PC-3 (cell line): ENCODE measurements at regions not wholly inside any gene's neighbourhood (a gene's known extent, or its start where the extent isn't known, plus 50 kb on each side); places are given as distances from the start of the nearest gene placed in this dataset.

ENCODE experiments used
- ATAC-seq: fragments of 200-7000 bp; cut with Tn5 transposase; 2 replicates; pipeline ENCODE4 v1.9.1; 2020; ENCODE audit warnings: mild to moderate bottlenecking, moderate library complexity
- BruUV-seq: library from RNA; stranded (reverse); fragments of 400-500 nt; replicated peaks from 2 replicates; lab custom pipeline; 2021; lab: Mats Ljungman, UMichigan
- CTCF ChIA-PET: fragments of 300-600 bp; sonication (Branson Sonifier 250); formaldehyde crosslinking; loops from one replicate; lab custom pipeline; 2022; ENCODE audit warnings: antibody characterized with exemption; lab: Charles Lee
- POLR2A ChIA-PET: fragments of 300-600 bp; sonication (Branson Sonifier 250); formaldehyde crosslinking; loops from one replicate; lab custom pipeline; 2022; ENCODE audit warnings: antibody characterized with exemption; ENCODE audit not compliant: unreplicated experiment; lab: Charles Lee
- DNase-seq: peaks from one replicate; pipeline ENCODE4 v3.0.0-alpha.2; 2015
- H2AFZ ChIP-seq: fragments of 300-600 bp; sonication (generic); 2 replicates; pipeline ENCODE4 v1.6.0; 2016; ENCODE audit warnings: antibody characterized with exemption, low read length
- H3F3A ChIP-seq: fragments of 300-600 bp; sonication (generic); one replicate; pipeline ENCODE4 v1.6.0; 2017; ENCODE audit warnings: antibody characterized with exemption, low read length, control low read depth, mild to moderate bottlenecking; ENCODE audit not compliant: unreplicated experiment
- H3K27ac ChIP-seq: fragments of 300-600 bp; sonication (generic); 2 replicates; pipeline ENCODE4 v1.5.1; 2016; ENCODE audit warnings: mild to moderate bottlenecking, low read length
- H3K27me3 ChIP-seq: fragments of 300-600 bp; sonication (generic); 2 replicates; pipeline ENCODE4 v1.6.1; 2016; ENCODE audit warnings: low read length, mixed read lengths
- H3K36me3 ChIP-seq: fragments of 300-600 bp; sonication (generic); 2 replicates; pipeline ENCODE4 v1.6.1; 2016; ENCODE audit warnings: low read depth, mixed run types, low read length, mixed read lengths
- H3K4me1 ChIP-seq: fragments of 300-600 bp; sonication (generic); 2 replicates; pipeline ENCODE4 v1.5.1; 2016; ENCODE audit warnings: low read length; ENCODE audit not compliant: insufficient read depth
- H3K4me2 ChIP-seq: fragments of 300-600 bp; sonication (generic); 2 replicates; pipeline ENCODE4 v1.6.0; 2016; ENCODE audit warnings: low read length
- H3K4me3 ChIP-seq: fragments of 300-600 bp; sonication (generic); 2 replicates; pipeline ENCODE4 v1.5.1; 2016; ENCODE audit warnings: mild to moderate bottlenecking, low read length, mixed read lengths
- H3K79me2 ChIP-seq: fragments of 300-600 bp; sonication (generic); 2 replicates; pipeline ENCODE4 v1.6.1; 2017; ENCODE audit warnings: low read length, mixed read lengths
- H3K9ac ChIP-seq: fragments of 300-600 bp; sonication (generic); 2 replicates; pipeline ENCODE4 v1.6.0; 2016; ENCODE audit warnings: mild to moderate bottlenecking, low read length
- H3K9me2 ChIP-seq: fragments of 300-600 bp; sonication (generic); replicated peaks from 2 replicates; pipeline ENCODE4 v1.6.1; 2016; ENCODE audit warnings: mixed run types, low read length, mixed read lengths
- H3K9me3 ChIP-seq: fragments of 300-600 bp; sonication (generic); 2 replicates; pipeline ENCODE4 v1.6.1; 2016; ENCODE audit warnings: low read length, mixed read lengths
- H4K20me1 ChIP-seq: fragments of 300-600 bp; sonication (generic); 2 replicates; pipeline ENCODE4 v1.6.1; 2016; ENCODE audit warnings: low read length, mixed read lengths
- CTCF ChIP-seq: fragments of 300-600 bp; sonication (generic); conservative IDR thresholded peaks from 2 replicates; pipeline ENCODE4 v1.5.1; 2017; ENCODE audit warnings: antibody characterized with exemption, low read depth, mild to moderate bottlenecking, low read length
- EZH2 ChIP-seq: fragments of 300-600 bp; sonication (generic); IDR thresholded peaks from one replicate; pipeline ENCODE4 v1.6.1; 2017; ENCODE audit warnings: antibody characterized with exemption, mild to moderate bottlenecking, low read length; ENCODE audit not compliant: unreplicated experiment
- EZH2phosphoT487 ChIP-seq: fragments of 300-600 bp; sonication (generic); IDR thresholded peaks from 2 replicates; pipeline ENCODE4 v1.6.1; 2018; ENCODE audit warnings: mild to moderate bottlenecking, antibody characterized with exemption, low read length, borderline replicate concordance
- intact Hi-C: fragments of 100-400 bp; cut with micrococcal nuclease; formaldehyde crosslinking; loops from 2 replicates; pipeline ENCODE4 v1.9.0; 2023

- ATAC-seq: peak; percentile 22; the same call in 1 of the 2 replicates
- no peak overlapping the region for H2AFZ ChIP-seq
- BruUV-seq: no TSS peak
These were observed 229.6 kb upstream of the EGLN3 start for GRCh38 chr14:34180434-34180833.

GRCh38 chr14:34179727-34180126 is 228.9 kb upstream of the EGLN3 start:
- no peaks in the 10 kb centered on the region for H3F3A ChIP-seq
- no peak for ATAC-seq
- no peaks in the 10 kb centered on the region for H3K36me3 ChIP-seq
- H3K9me3 ChIP-seq: no peaks in the 10 kb centered on the region
- no peak overlapping the region for H3K4me3 ChIP-seq
- no peaks in the 10 kb centered on the region for H3K9me2 ChIP-seq
- no peak overlapping the region for H3K9ac ChIP-seq
- no peak overlapping the region for H3K4me2 ChIP-seq
- no peak overlapping the region for H3K27ac ChIP-seq
- H3K27me3 ChIP-seq: no peaks in the 10 kb centered on the region
- H3K4me1 ChIP-seq: peaks cover 9% of the 10 kb centered on the region; the same call in 1 of the 2 replicates
- POLR2A ChIA-PET: interaction anchor here (0.6 kb wide), 1 partner anchor 1588 kb away, joined by 5 read pairs; no protein-coding TSS in a partner anchor
- peak; percentile 35 for DNase-seq
- no peaks in the 10 kb centered on the region for H3K79me2 ChIP-seq
- BruUV-seq: no TSS peak
- no peaks in the 10 kb centered on the region for H4K20me1 ChIP-seq
- CTCF ChIA-PET: no interaction called here
- intact Hi-C loops: no loop called here
- no peak overlapping the region for H2AFZ ChIP-seq
- no peak for TF ChIP-seq CTCF
- TF ChIP-seq EZH2: no peak
- no peak for TF ChIP-seq EZH2phosphoT487

More at GRCh38 chr14:34180434-34180833, 229.6 kb upstream of the EGLN3 start:
- no peaks in the 10 kb centered on the region for H3F3A ChIP-seq
- DNase-seq: peak; percentile 42
- TF ChIP-seq EZH2phosphoT487 (no peak), CTCF (no peak), EZH2 (no peak)
- intact Hi-C loops: no loop called here
- POLR2A ChIA-PET: interaction anchor here (0.6 kb wide), 2 partner anchors 356 to 1589 kb away, joined by 5 to 24 read pairs; no protein-coding TSS in a partner anchor
- no peak overlapping the region for H3K4me3 ChIP-seq
- H3K9me3 ChIP-seq: no peaks in the 10 kb centered on the region
- H3K27ac ChIP-seq: no peak overlapping the region
- CTCF ChIA-PET: interaction anchor here (0.6 kb wide), 1 partner anchor 59 kb away, joined by 3 read pairs; no protein-coding TSS in a partner anchor
- no peaks in the 10 kb centered on the region for H3K36me3 ChIP-seq
- no peaks in the 10 kb centered on the region for H3K9me2 ChIP-seq
- H3K79me2 ChIP-seq: no peaks in the 10 kb centered on the region
- H3K4me1 ChIP-seq: peaks cover 9% of the 10 kb centered on the region; the same call in 1 of the 2 replicates
- H3K27me3 ChIP-seq: no peaks in the 10 kb centered on the region
- H3K9ac ChIP-seq: no peak overlapping the region
- H3K4me2 ChIP-seq: no peak overlapping the region
- no peaks in the 10 kb centered on the region for H4K20me1 ChIP-seq

GRCh38 chr14:34177466-34177865 is 226.6 kb upstream of the EGLN3 start:
- H3K27ac ChIP-seq: no peak overlapping the region
- H4K20me1 ChIP-seq: no peaks in the 10 kb centered on the region
- H3K9me2 ChIP-seq: no peaks in the 10 kb centered on the region
- ATAC-seq: no peak
- no peak for TF ChIP-seq EZH2phosphoT487
- TF ChIP-seq EZH2: no peak
- TF ChIP-seq CTCF: no peak
- H3K27me3 ChIP-seq: no peaks in the 10 kb centered on the region
- H3K9me3 ChIP-seq: no peaks in the 10 kb centered on the region
- H3K9ac ChIP-seq: no peak overlapping the region
- no peak overlapping the region for H3K4me2 ChIP-seq
- H3K36me3 ChIP-seq: no peaks in the 10 kb centered on the region
- peaks cover 12% of the 10 kb centered on the region for H3K4me1 ChIP-seq
- no peak for DNase-seq
- ChIA-PET CTCF (no interaction called here), POLR2A (no interaction called here)
- H3K79me2 ChIP-seq: no peaks in the 10 kb centered on the region
- intact Hi-C loops: no loop called here
- H3F3A ChIP-seq: no peaks in the 10 kb centered on the region
- no TSS peak for BruUV-seq
- H2AFZ ChIP-seq: no peak overlapping the region
- no peak overlapping the region for H3K4me3 ChIP-seq
